Gastrocnemius medialis (tissue), 4 donors: ENCODE measurements at regions not wholly inside any gene's neighbourhood (a gene's known extent, or its start where the extent isn't known, plus 50 kb on each side); places are given as distances from the start of the nearest gene placed in this dataset.

ENCODE experiments used
- ATAC-seq, 2 donors: fragments of 150-250 bp; one replicate each; pipeline ENCODE4 v1.9.1; 2016
- DNase-seq, 2 donors: peaks; one replicate each; pipeline ENCODE4 v3.0.0-alpha.2; 2019
- H3K27ac ChIP-seq, 4 donors: fragments of 200-600 bp; sonication (generic); 1 replicate in 1 of 4; 2 replicates in 3 of 4; pipeline ENCODE4 v1.5.1; 2016 to 2018; ENCODE audit warnings: mild to moderate bottlenecking in 2 of 4, moderate library complexity in 1 of 4
- H3K27me3 ChIP-seq, 3 donors: fragments of 200-600 bp; sonication (generic) in 2 of 3; 1 replicate in 1 of 3; 2 replicates in 2 of 3; pipeline versions ENCODE4 v1.5.1 to v1.6.0; 2016 to 2019; ENCODE audit warnings: mild to moderate bottlenecking in 1 of 3, moderate library complexity in 1 of 3
- H3K36me3 ChIP-seq, 2 donors: fragments of 200-600 bp; sonication (generic) in 1 of 2; one replicate each; pipeline ENCODE4 v1.5.1; 2017 to 2018
- H3K4me1 ChIP-seq, 2 donors: fragments of 200-600 bp; sonication (generic) in 1 of 2; one replicate each; pipeline ENCODE4 v1.5.1; 2016 to 2017; ENCODE audit warnings: mild to moderate bottlenecking in 2 of 2
- H3K4me3 ChIP-seq, 4 donors: fragments of 200-600 bp; sonication (generic) in 3 of 4; 1 replicate in 1 of 4; 2 replicates in 3 of 4; pipeline ENCODE4 v1.5.1; 2016 to 2019; ENCODE audit warnings: mild to moderate bottlenecking in 2 of 4
- H3K9me3 ChIP-seq, 3 donors: fragments of 200-600 bp; sonication (generic) in 2 of 3; 1 replicate in 1 of 3; 2 replicates in 2 of 3; pipeline ENCODE4 v1.5.1; 2016 to 2019
- POLR2A ChIP-seq, 2 donors: fragments of 450-650 bp; IDR thresholded peaks; one replicate each; pipeline ENCODE4 v1.6.1; 2017; ENCODE audit warnings: antibody characterized with exemption in 2 of 2, mild to moderate bottlenecking in 2 of 2, moderate library complexity in 2 of 2
- in situ Hi-C, 4 donors: fragments of 200-750 bp; cut with MboI; loops; one replicate each; pipeline versions ENCODE4 v1.15.0 to v1.8.0; 2017; ENCODE audit warnings: low sequenced_read_pairs in 4 of 4
- intact Hi-C: fragments of 100-400 bp; cut with DNase I; formaldehyde crosslinking; loops from one replicate; pipeline ENCODE4 v1.15.1; 2023; ENCODE audit warnings: low total_unique reads
- TF ChIP-seq, protein P1 (sequence below), 5 experiments: fragments of 450-650 bp in 3 of 5; fragments of 200-600 bp in 2 of 5; sonication (generic) in 2 of 5; IDR thresholded peaks in 4 of 5; conservative IDR thresholded peaks in 1 of 5; 1 replicate in 4 of 5; 2 replicates in 1 of 5; pipeline ENCODE4 v1.5.1; 2016 to 2019; ENCODE audit warnings: antibody characterized with exemption in 5 of 5, mild to moderate bottlenecking in 3 of 5, moderate library complexity in 3 of 5

DNA sequence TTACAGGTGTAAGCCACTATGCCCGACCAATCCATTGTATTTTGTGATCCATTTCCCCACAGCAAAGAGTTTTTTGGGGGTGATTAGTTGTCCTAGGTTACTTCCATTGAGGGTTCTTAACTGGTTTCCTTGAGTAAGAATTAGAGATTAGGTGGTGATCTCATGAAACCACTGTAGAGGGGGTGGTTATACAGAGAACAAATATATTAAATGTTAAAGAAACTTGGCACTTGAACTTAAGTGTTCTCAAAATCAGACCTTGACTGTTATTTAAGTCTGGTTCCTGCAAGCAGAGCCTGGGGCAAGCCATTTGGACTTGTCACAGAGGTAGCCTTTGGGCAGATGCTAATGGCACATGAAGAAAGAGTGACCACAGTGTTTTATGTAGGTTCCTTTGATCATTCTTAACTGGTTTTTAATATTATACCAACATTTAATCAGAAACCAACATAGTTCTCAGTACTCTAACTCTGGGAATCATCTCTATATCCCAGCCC, 288.5 kb downstream of the SOX4 start:
- in situ Hi-C loops (no loop called here), intact Hi-C loops (no loop called here)
- Histone ChIP-seq H3K36me3 (no peaks in the 10 kb centered on the region), H3K4me3 (no peak overlapping the region), H3K4me1 (peaks cover 0 to 8% of the 10 kb centered on the region in 2 donors), H3K9me3 (no peaks in the 10 kb centered on the region), H3K27me3 (no peaks in the 10 kb centered on the region), H3K27ac (no peak overlapping the region)
- TF ChIP-seq POLR2A (IDR thresholded peaks at IDR 0.05) = no peak
- TF ChIP-seq, protein P1, sequence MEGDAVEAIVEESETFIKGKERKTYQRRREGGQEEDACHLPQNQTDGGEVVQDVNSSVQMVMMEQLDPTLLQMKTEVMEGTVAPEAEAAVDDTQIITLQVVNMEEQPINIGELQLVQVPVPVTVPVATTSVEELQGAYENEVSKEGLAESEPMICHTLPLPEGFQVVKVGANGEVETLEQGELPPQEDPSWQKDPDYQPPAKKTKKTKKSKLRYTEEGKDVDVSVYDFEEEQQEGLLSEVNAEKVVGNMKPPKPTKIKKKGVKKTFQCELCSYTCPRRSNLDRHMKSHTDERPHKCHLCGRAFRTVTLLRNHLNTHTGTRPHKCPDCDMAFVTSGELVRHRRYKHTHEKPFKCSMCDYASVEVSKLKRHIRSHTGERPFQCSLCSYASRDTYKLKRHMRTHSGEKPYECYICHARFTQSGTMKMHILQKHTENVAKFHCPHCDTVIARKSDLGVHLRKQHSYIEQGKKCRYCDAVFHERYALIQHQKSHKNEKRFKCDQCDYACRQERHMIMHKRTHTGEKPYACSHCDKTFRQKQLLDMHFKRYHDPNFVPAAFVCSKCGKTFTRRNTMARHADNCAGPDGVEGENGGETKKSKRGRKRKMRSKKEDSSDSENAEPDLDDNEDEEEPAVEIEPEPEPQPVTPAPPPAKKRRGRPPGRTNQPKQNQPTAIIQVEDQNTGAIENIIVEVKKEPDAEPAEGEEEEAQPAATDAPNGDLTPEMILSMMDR (IDR thresholded peaks at IDR 0.05 in 4 of 5, conservative IDR thresholded peaks at IDR 0.05 in 1 of 5) = no peak
- DNase-seq (no peak), ATAC-seq (no peak)

DNA sequence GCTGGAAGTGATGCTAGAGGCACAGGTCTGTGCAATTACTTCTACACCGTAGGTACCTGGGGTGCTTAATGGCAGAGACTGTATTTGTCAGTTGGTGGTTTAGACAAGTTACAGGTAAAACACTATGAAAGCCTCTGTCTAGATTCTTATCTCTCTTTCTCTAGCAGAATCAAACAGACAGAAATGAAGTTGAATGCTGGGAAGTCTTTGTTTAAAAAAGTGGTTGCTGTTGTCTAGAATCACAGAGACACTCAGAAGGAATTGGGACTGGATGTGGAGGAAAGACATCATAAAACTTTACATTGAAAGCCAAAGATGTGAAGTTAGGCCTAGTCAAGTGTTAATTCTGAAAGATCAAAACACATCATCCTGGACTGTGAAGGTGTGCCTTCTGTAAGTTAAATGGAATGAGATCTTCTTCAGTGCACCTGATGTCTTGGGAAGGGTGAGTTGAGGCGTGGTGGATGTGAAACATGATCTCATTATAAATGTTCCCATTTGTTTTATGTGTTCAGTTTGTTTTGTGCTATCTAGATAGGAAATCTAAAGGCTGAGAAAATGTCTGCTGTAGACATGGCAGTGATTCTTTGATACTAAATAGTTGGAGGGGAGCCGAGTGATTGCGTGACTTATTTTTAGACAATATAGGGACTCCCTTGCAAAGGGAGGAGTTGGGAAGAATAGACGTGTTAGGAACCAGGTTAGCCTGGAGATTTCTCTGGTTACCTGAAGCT, 290.2 kb downstream of the SOX4 start:
- intact Hi-C loops = no loop called here
- no peaks in the 10 kb centered on the region for H3K36me3 ChIP-seq
- DNase-seq = no peak
- ATAC-seq = no peak
- no peak overlapping the region for H3K27ac ChIP-seq
- no peak overlapping the region for H3K4me3 ChIP-seq
- in situ Hi-C loops = no loop called here
- no peaks in the 10 kb centered on the region for H3K9me3 ChIP-seq
- H3K4me1 ChIP-seq = peaks cover 0 to 11% of the 10 kb centered on the region in 2 donors
- TF ChIP-seq POLR2A (IDR thresholded peaks at IDR 0.05) = no peak
- TF ChIP-seq, protein P1 (IDR thresholded peaks at IDR 0.05 in 4 of 5, conservative IDR thresholded peaks at IDR 0.05 in 1 of 5) = no peak
- H3K27me3 ChIP-seq = no peaks in the 10 kb centered on the region

DNA sequence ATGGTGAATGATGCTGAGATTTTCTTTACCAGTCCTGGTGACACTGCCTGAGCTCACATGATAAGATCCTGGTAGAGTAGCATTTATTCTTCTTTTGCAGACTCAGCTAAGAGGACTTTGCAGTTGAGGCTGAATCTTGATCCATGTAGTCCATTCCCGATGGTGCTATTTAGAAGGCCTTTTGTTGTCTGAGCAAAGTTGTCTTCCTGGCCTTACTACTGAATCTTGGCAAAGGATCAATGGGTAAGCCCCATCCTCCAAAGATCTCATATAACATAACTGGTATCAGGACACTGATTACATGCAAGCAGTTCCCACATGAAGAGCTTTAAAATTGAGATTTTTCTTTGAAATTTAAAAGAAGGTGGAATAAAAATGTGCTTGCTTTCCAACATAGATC, 291.6 kb downstream of the SOX4 start:
- no peaks in the 10 kb centered on the region for H3K36me3 ChIP-seq
- TF ChIP-seq POLR2A (IDR thresholded peaks at IDR 0.05) = no peak
- TF ChIP-seq, protein P1 (IDR thresholded peaks at IDR 0.05 in 4 of 5, conservative IDR thresholded peaks at IDR 0.05 in 1 of 5) = no peak
- DNase-seq (no peak), ATAC-seq (no peak)
- no peaks in the 10 kb centered on the region for H3K27me3 ChIP-seq
- no peaks in the 10 kb centered on the region for H3K9me3 ChIP-seq
- in situ Hi-C loops (no loop called here), intact Hi-C loops (no loop called here)
- no peak overlapping the region for H3K4me3 ChIP-seq
- peaks cover 0 to 11% of the 10 kb centered on the region in 2 donors for H3K4me1 ChIP-seq
- H3K27ac ChIP-seq = no peak overlapping the region

DNA sequence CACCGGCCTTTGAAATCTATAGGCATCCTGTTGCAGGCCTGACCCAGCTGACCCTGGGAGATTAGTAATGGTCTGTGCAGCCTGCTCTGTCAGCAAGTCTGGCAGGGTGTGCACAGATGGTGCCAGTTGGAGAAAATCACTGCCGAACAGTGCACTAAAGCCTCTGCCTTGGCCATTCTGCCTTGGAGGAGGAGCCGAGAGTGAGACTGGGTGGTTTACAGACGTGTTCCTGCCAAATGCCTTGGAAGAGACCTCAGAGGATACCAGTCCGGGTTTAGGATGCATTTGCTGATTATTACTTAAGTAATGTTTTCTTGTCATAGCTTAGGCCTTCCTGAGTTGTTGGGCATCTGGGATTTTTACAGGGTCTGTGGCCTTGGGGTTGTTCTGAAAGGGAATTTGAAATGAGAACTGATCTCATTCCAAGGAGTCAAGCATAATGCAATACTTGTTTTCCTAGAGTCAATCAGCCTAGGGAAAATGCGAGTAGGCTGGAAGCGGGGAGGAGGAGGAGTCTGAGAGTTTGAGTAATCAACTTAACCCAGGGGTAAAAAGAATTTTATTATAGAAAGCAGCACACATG, 292.1 kb downstream of the SOX4 start:
- no peaks in the 10 kb centered on the region for H3K9me3 ChIP-seq
- DNase-seq = peak; percentile 4 to 25
- intact Hi-C loops = no loop called here
- in situ Hi-C loops = no loop called here
- peak overlapping the region in 1 of 4 donors; percentile 28 for H3K27ac ChIP-seq
- peak overlapping the region in 1 of 4 donors; percentile 7 for H3K4me3 ChIP-seq
- no peak for TF ChIP-seq POLR2A (IDR thresholded peaks at IDR 0.05)
- TF ChIP-seq, protein P1 (IDR thresholded peaks at IDR 0.05 in 4 of 5, conservative IDR thresholded peaks at IDR 0.05 in 1 of 5) = no peak
- no peaks in the 10 kb centered on the region for H3K36me3 ChIP-seq
- H3K4me1 ChIP-seq = peaks cover 0 to 11% of the 10 kb centered on the region in 2 donors
- H3K27me3 ChIP-seq = no peaks in the 10 kb centered on the region
- ATAC-seq = peak; percentile 36 to 44
